Trophoblast cell (in vitro differentiated cells and primary cell): ENCODE measurements at regions not wholly inside any gene's neighbourhood (a gene's known extent, or its start where the extent isn't known, plus 50 kb on each side); places are given as distances from the start of the nearest gene placed in this dataset.

Experiments used
- DNase-seq, 2 donors: peaks; one replicate each; pipeline ENCODE4 v3.0.0-alpha.2; 2016
- H2AFZ ChIP-seq: 2 replicates; pipeline ENCODE4 v1.6.1; 2013; ENCODE audit warnings: low read length, moderate library complexity, mild to moderate bottlenecking; ENCODE audit not compliant: insufficient read depth, poor library complexity
- H2AK5ac ChIP-seq: 2 replicates; pipeline ENCODE4 v1.6.1; 2013; ENCODE audit warnings: mild to moderate bottlenecking, low read length
- H2BK120ac ChIP-seq: 2 replicates; pipeline ENCODE4 v1.6.1; 2013; ENCODE audit warnings: low read length, mild to moderate bottlenecking, moderate library complexity; ENCODE audit not compliant: insufficient read depth, poor library complexity
- H2BK12ac ChIP-seq: 2 replicates; pipeline ENCODE4 v1.6.1; 2013; ENCODE audit warnings: mild to moderate bottlenecking, low read length, moderate library complexity
- H2BK5ac ChIP-seq: 2 replicates; pipeline ENCODE4 v1.6.1; 2013; ENCODE audit warnings: low read length, low read depth, moderate library complexity, mild to moderate bottlenecking; ENCODE audit not compliant: poor library complexity
- H3K14ac ChIP-seq: 2 replicates; pipeline ENCODE4 v1.6.1; 2013; ENCODE audit warnings: mild to moderate bottlenecking, low read length
- H3K18ac ChIP-seq: 2 replicates; pipeline ENCODE4 v1.6.1; 2013; ENCODE audit warnings: mild to moderate bottlenecking, low read length
- H3K23ac ChIP-seq: 2 replicates; pipeline ENCODE4 v1.6.1; 2013; ENCODE audit warnings: low read length
- H3K27ac ChIP-seq: 2 replicates; pipeline ENCODE4 v1.5.1; 2013; ENCODE audit warnings: low read depth, mild to moderate bottlenecking, inconsistent platforms, low read length, moderate library complexity
- H3K27me3 ChIP-seq: 2 replicates; pipeline ENCODE4 v1.6.1; 2013; ENCODE audit warnings: inconsistent platforms, mild to moderate bottlenecking, low read length, moderate library complexity; ENCODE audit not compliant: insufficient read depth
- H3K36me3 ChIP-seq, 2 experiments: 1 replicate in 1 of 2; 2 replicates in 1 of 2; pipeline ENCODE4 v1.6.1; 2013; ENCODE audit warnings: low read length in 2 of 2, mild to moderate bottlenecking in 2 of 2, moderate library complexity in 1 of 2; ENCODE audit not compliant: insufficient read depth in 2 of 2, control insufficient read depth in 1 of 2
- H3K4ac ChIP-seq: 2 replicates; pipeline ENCODE4 v1.6.1; 2013; ENCODE audit warnings: low read depth, mild to moderate bottlenecking, low read length, moderate library complexity
- H3K4me1 ChIP-seq, 2 experiments: 1 replicate in 1 of 2; 2 replicates in 1 of 2; pipeline ENCODE4 v1.6.1; 2013; ENCODE audit warnings: low read length in 2 of 2, mild to moderate bottlenecking in 2 of 2, moderate library complexity in 1 of 2; ENCODE audit not compliant: insufficient read depth in 2 of 2, control insufficient read depth in 1 of 2
- H3K4me2 ChIP-seq: 2 replicates; pipeline ENCODE4 v1.6.1; 2013; ENCODE audit warnings: inconsistent platforms, mild to moderate bottlenecking, low read length, moderate library complexity
- H3K4me3 ChIP-seq: 2 replicates; pipeline ENCODE4 v1.5.1; 2013; ENCODE audit warnings: mild to moderate bottlenecking, low read depth, low read length, inconsistent platforms
- H3K79me1 ChIP-seq: one replicate; pipeline ENCODE4 v1.6.1; 2013; ENCODE audit warnings: low read length
- H3K79me2 ChIP-seq: 2 replicates; pipeline ENCODE4 v1.6.1; 2013; ENCODE audit warnings: low read length, mild to moderate bottlenecking; ENCODE audit not compliant: control insufficient read depth, insufficient read depth, poor library complexity
- H3K9ac ChIP-seq: 2 replicates; pipeline ENCODE4 v1.6.1; 2013; ENCODE audit warnings: mild to moderate bottlenecking, low read length
- H3K9me3 ChIP-seq: 2 replicates; pipeline ENCODE4 v1.6.1; 2013; ENCODE audit warnings: low read depth, mild to moderate bottlenecking, control low read depth, inconsistent platforms, low read length; ENCODE audit not compliant: insufficient read depth
- H4K12ac ChIP-seq: 2 replicates; pipeline ENCODE4 v1.6.1; 2013; ENCODE audit warnings: low read depth, mild to moderate bottlenecking, low read length, moderate library complexity
- H4K8ac ChIP-seq: 2 replicates; pipeline ENCODE4 v1.6.1; 2013; ENCODE audit warnings: low read depth, mild to moderate bottlenecking, low read length, moderate library complexity
- H4K91ac ChIP-seq: one replicate; pipeline ENCODE4 v1.6.1; 2013; ENCODE audit warnings: low read depth, mild to moderate bottlenecking, low read length, moderate library complexity
- WGBS: extraction: QIAGEN DNeasy Blood & Tissue Kit; methylation state at CpG from one replicate; pipeline ENCODE4 v1.1.7; 2013; ENCODE audit warnings: missing lambda C conversion rate; ENCODE audit not compliant: insufficient read length, insufficient coverage; ENCODE audit errors: extremely low coverage; 5-methylcytosine and 5-hydroxymethylcytosine counted together

DNA sequence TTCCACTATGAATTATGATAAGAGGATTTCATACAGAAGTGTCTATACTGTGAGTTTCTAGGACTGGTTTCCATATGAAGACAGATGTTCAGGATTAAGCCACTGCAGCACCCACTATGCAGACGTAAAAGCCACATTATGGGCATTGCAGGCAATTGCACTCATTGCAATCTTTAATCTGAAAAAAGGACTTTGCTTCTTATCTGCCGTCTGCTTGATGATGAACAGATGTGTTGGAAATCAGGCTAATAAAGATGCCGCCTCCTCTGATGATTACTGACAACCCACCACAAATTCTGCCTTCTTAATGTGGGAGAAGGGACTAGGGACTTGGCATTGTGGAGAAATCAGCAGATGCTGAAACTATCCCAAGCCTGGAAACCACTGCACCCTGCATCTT lies 276.9 kb downstream of the IRF8 start:
- Histone ChIP-seq H3K27me3 (no peaks in the 10 kb centered on the region), H3K18ac (no peak overlapping the region), H3K79me2 (no peaks in the 10 kb centered on the region), H3K79me1 (no peaks in the 10 kb centered on the region), H2BK120ac (no peak overlapping the region), H4K12ac (no peak overlapping the region), H3K9me3 (peaks cover 3% of the 10 kb centered on the region), H3K4me3 (no peak overlapping the region), H3K36me3 (no peaks in the 10 kb centered on the region), H3K23ac (no peak overlapping the region), H3K4ac (no peak overlapping the region), H3K27ac (no peak overlapping the region), H2BK5ac (no peak overlapping the region), H2AFZ (no peak overlapping the region), H2BK12ac (no peak overlapping the region), H4K91ac (no peak overlapping the region), H3K14ac (no peak overlapping the region), H2AK5ac (no peak overlapping the region), H4K8ac (no peak overlapping the region), H3K4me1 (peaks cover 0 to 6% of the 10 kb centered on the region in 2 experiments), H3K4me2 (no peak overlapping the region), H3K9ac (no peak overlapping the region)
- DNase-seq = no peak
- WGBS = no CpG with 5 or more reads among the region's 3 CpGs

DNA sequence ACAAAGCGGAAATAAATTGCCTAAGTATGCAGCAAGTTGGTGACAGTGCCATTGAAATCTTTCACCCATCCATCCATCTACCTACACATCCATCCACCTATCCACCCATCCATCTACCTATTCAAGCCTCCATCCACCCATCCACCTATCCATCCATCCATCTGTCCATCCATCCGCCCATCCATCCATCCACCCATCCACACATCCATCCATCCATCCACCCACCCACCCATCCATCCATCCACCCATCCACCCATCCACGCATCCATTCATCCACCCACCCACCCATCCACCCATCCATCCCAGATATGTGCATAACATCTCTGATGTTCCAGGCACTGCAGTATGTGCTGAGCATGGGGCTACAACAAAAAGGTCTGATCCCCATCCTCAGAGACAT lies 277.5 kb downstream of the IRF8 start:
- Histone ChIP-seq H3K14ac (no peak overlapping the region), H2BK120ac (no peak overlapping the region), H4K12ac (no peak overlapping the region), H3K36me3 (no peaks in the 10 kb centered on the region), H3K4ac (no peak overlapping the region), H3K79me2 (no peaks in the 10 kb centered on the region), H3K27me3 (no peaks in the 10 kb centered on the region), H3K9ac (no peak overlapping the region), H3K18ac (no peak overlapping the region), H3K9me3 (peaks cover 5% of the 10 kb centered on the region), H2AFZ (no peak overlapping the region), H2BK5ac (no peak overlapping the region), H3K27ac (no peak overlapping the region), H3K4me3 (no peak overlapping the region), H2AK5ac (no peak overlapping the region), H3K79me1 (no peaks in the 10 kb centered on the region), H3K4me1 (peaks cover 0 to under 1% of the 10 kb centered on the region in 2 experiments), H4K8ac (no peak overlapping the region), H3K23ac (no peak overlapping the region), H4K91ac (no peak overlapping the region), H3K4me2 (no peak overlapping the region), H2BK12ac (no peak overlapping the region)
- WGBS = no CpG with 5 or more reads among the region's 3 CpGs
- DNase-seq = no peak

DNA sequence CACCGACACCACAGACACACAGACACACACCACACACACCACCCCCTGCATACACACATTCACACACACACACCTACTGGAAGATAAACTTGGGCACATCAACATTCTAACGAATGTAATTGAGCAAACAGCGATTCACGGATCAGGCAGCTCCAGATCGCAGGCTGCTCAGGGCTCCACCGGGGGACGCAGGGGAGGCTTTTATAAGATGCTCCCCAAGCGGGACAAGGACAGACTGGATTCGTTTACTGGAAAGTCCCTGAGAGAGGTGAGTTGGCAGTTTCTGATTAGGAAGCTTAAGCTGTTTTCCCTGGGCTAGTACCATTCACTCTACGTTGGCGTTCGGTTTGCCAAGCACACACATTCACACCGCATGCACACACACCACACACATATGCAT lies 281.3 kb downstream of the IRF8 start:
- no peak overlapping the region for H4K12ac ChIP-seq
- no peak overlapping the region for H3K4me2 ChIP-seq
- H3K4me3 ChIP-seq = peak overlapping the region; percentile 37
- no peaks in the 10 kb centered on the region for H3K79me2 ChIP-seq
- H3K27me3 ChIP-seq = no peaks in the 10 kb centered on the region
- DNase-seq = no peak
- H2BK5ac ChIP-seq = no peak overlapping the region
- no peak overlapping the region for H2AK5ac ChIP-seq
- no peak overlapping the region for H2AFZ ChIP-seq
- WGBS = no CpG with 5 or more reads among the region's 13 CpGs
- H3K36me3 ChIP-seq = no peaks in the 10 kb centered on the region
- no peak overlapping the region for H4K91ac ChIP-seq
- H3K4ac ChIP-seq = no peak overlapping the region
- H3K14ac ChIP-seq = no peak overlapping the region
- H3K4me1 ChIP-seq = no peaks in the 10 kb centered on the region
- peaks cover 7% of the 10 kb centered on the region for H3K9me3 ChIP-seq
- no peak overlapping the region for H2BK120ac ChIP-seq
- no peaks in the 10 kb centered on the region for H3K79me1 ChIP-seq
- no peak overlapping the region for H3K18ac ChIP-seq
- H3K9ac ChIP-seq = no peak overlapping the region
- H3K27ac ChIP-seq = no peak overlapping the region
- peak overlapping the region; percentile 55 for H3K23ac ChIP-seq
- no peak overlapping the region for H2BK12ac ChIP-seq
- no peak overlapping the region for H4K8ac ChIP-seq

- Histone ChIP-seq H4K12ac (no peak overlapping the region), H3K27ac (no peak overlapping the region), H3K9me3 (peaks cover 7% of the 10 kb centered on the region), H2AK5ac (no peak overlapping the region), H3K9ac (no peak overlapping the region), H3K36me3 (no peaks in the 10 kb centered on the region), H3K4me2 (no peak overlapping the region), H3K4me3 (peak overlapping the region; percentile 37), H2AFZ (no peak overlapping the region), H3K79me2 (no peaks in the 10 kb centered on the region), H3K4me1 (no peaks in the 10 kb centered on the region), H3K18ac (no peak overlapping the region), H2BK5ac (no peak overlapping the region), H3K14ac (no peak overlapping the region), H3K79me1 (no peaks in the 10 kb centered on the region), H3K27me3 (no peaks in the 10 kb centered on the region), H3K4ac (no peak overlapping the region), H4K91ac (no peak overlapping the region), H3K23ac (peak overlapping the region; percentile 55), H2BK12ac (no peak overlapping the region), H4K8ac (no peak overlapping the region), H2BK120ac (no peak overlapping the region)
- no peak for DNase-seq
- WGBS = 100% methylated on average over 1 of the region's 4 CpGs
Observed at GRCh38 chr16:86180780-86181179, 281.8 kb downstream of the IRF8 start.
